ENCODE measurements at regions not wholly inside any gene's neighbourhood (a gene's known extent, or its start where the extent isn't known, plus 50 kb on each side); places are given as distances from the start of the nearest gene placed in this dataset.

DNA sequence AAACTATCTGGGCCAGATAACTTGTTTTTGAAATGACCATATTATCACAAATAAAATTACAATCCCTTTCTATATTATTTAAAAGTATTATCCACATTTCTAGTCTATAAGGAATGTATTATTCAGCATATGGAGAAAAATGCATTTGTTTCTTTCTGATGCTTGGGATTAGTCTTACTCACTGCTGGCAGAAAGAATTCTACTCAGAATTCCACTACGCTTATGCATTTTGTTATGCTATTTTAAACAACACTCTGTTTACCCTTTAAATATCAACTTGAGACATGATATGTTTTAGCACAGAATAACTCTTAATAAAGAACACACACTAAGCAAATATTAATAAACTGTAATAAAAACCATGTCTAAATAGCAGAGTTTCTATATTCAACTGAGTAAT is 77.6 kb upstream of the ANO3 start:
- no peak overlapping the region for H2AFZ ChIP-seq
- TF ChIP-seq, protein P1, sequence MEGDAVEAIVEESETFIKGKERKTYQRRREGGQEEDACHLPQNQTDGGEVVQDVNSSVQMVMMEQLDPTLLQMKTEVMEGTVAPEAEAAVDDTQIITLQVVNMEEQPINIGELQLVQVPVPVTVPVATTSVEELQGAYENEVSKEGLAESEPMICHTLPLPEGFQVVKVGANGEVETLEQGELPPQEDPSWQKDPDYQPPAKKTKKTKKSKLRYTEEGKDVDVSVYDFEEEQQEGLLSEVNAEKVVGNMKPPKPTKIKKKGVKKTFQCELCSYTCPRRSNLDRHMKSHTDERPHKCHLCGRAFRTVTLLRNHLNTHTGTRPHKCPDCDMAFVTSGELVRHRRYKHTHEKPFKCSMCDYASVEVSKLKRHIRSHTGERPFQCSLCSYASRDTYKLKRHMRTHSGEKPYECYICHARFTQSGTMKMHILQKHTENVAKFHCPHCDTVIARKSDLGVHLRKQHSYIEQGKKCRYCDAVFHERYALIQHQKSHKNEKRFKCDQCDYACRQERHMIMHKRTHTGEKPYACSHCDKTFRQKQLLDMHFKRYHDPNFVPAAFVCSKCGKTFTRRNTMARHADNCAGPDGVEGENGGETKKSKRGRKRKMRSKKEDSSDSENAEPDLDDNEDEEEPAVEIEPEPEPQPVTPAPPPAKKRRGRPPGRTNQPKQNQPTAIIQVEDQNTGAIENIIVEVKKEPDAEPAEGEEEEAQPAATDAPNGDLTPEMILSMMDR (IDR thresholded peaks at IDR 0.05) = no peak
- no peak overlapping the region for H3K9ac ChIP-seq
- no peaks in the 10 kb centered on the region for H3K36me3 ChIP-seq (ENCODE audit: control insufficient read depth, insufficient read depth, low read length)
- H3K27me3 ChIP-seq (ENCODE audit: control insufficient read depth, insufficient read depth, low read length) = no peaks in the 10 kb centered on the region
- no peak overlapping the region for H3K27ac ChIP-seq
- no peaks in the 10 kb centered on the region for H3K79me2 ChIP-seq
- H3K4me2 ChIP-seq (ENCODE audit: low read length) = no peak overlapping the region
- H3K4me3 ChIP-seq (ENCODE audit: low read depth, low read length) = no peak overlapping the region
- H3K9me3 ChIP-seq (ENCODE audit: control insufficient read depth, low read length) = no peaks in the 10 kb centered on the region
- no peaks in the 10 kb centered on the region for H3K4me1 ChIP-seq

DNA sequence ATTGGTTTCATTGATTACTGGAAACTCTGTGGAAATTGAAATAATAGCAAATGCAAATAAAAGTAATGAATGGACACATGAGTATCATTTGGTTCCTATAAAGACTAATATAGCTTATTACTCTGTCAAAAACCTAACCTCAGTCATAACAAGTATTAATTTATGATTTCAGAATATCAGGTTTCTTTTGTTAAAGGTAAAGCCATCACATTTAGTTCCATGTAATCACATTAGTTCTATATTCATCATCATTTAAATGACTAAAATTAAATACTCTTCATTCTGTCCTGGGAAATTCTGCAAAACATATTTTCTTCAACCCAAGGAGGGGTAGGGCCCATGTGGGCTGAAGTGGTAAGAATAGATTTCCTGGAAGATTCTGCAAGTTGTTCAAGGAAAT is 68.2 kb upstream of the ANO3 start:
- no peak overlapping the region for H3K27ac ChIP-seq
- no peak overlapping the region for H3K9ac ChIP-seq
- no peak overlapping the region for H3K4me3 ChIP-seq (ENCODE audit: low read depth, low read length)
- H3K4me2 ChIP-seq (ENCODE audit: low read length) = no peak overlapping the region
- no peak overlapping the region for H2AFZ ChIP-seq
- H3K79me2 ChIP-seq = no peaks in the 10 kb centered on the region
- H3K27me3 ChIP-seq (ENCODE audit: control insufficient read depth, insufficient read depth, low read length) = no peaks in the 10 kb centered on the region
- no peaks in the 10 kb centered on the region for H3K36me3 ChIP-seq (ENCODE audit: control insufficient read depth, insufficient read depth, low read length)
- no peaks in the 10 kb centered on the region for H3K4me1 ChIP-seq
- H3K9me3 ChIP-seq (ENCODE audit: control insufficient read depth, low read length) = no peaks in the 10 kb centered on the region
- TF ChIP-seq, protein P1 (IDR thresholded peaks at IDR 0.05) = no peak

DNA sequence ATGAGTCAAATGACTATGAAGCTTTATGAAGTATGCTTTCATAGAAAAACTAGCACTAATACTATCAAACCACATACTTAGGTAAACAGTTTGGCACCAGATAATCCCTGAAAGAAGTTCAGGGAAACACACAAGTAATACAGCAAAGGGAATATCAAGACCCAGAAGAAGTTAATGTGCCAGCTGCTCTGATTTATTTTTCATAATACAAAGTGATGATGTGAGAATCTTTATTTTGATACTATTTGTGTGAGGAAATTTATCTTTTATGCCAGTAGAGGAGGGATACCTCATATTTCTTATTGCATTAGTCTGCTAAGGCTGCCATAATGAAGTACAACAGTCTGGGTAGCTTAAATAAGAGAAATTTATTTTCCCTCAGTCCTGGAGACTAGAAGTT is 67.7 kb upstream of the ANO3 start:
- no peaks in the 10 kb centered on the region for H3K4me1 ChIP-seq
- no peak overlapping the region for H3K27ac ChIP-seq
- H3K36me3 ChIP-seq (ENCODE audit: control insufficient read depth, insufficient read depth, low read length) = no peaks in the 10 kb centered on the region
- no peak overlapping the region for H2AFZ ChIP-seq
- no peaks in the 10 kb centered on the region for H3K27me3 ChIP-seq (ENCODE audit: control insufficient read depth, insufficient read depth, low read length)
- TF ChIP-seq, protein P1 (IDR thresholded peaks at IDR 0.05) = no peak
- no peak overlapping the region for H3K4me2 ChIP-seq (ENCODE audit: low read length)
- H3K4me3 ChIP-seq (ENCODE audit: low read depth, low read length) = no peak overlapping the region
- H3K9ac ChIP-seq = no peak overlapping the region
- no peaks in the 10 kb centered on the region for H3K9me3 ChIP-seq (ENCODE audit: control insufficient read depth, low read length)
- H3K79me2 ChIP-seq = no peaks in the 10 kb centered on the region

DNA sequence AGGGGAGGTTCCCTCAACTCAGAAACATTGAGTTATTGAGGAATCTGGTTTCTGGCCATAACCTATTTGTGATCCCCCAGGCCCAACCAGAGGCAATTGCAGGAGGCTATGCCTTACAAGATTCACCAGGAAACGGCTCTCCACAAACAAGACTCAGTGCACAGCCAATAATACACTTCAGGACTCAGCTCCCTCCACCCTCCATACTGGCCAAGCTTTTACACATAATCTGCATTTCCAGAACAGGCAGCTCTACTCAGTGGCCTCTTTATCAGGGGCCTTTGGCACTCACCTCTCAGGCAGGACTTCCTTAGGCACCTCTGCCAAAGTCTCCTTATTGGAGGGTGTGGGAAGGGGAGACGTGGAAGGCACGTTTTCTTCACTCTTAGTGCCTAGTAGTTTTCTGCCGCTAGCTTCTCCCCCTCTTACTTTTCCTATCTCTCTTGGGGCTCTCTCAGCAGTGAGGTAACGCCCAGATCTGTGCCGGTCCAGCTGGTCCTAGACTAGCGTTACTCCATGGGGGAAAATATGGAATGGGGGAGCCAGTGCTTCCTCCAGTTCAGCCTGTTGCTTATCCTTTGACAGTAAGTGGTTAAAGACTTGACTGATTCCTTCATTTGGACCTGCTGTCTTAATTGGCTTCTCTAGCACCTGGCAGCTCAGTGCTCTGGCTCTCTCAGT is 62.8 kb upstream of the ANO3 start:
- Histone ChIP-seq H3K36me3 (ENCODE audit: control insufficient read depth, insufficient read depth, low read length) (no peaks in the 10 kb centered on the region), H3K27me3 (ENCODE audit: control insufficient read depth, insufficient read depth, low read length) (no peaks in the 10 kb centered on the region), H3K9me3 (ENCODE audit: control insufficient read depth, low read length) (no peaks in the 10 kb centered on the region), H3K4me2 (ENCODE audit: low read length) (no peak overlapping the region), H3K79me2 (no peaks in the 10 kb centered on the region), H3K9ac (no peak overlapping the region), H3K4me1 (no peaks in the 10 kb centered on the region), H2AFZ (no peak overlapping the region), H3K4me3 (ENCODE audit: low read depth, low read length) (no peak overlapping the region), H3K27ac (no peak overlapping the region)
- TF ChIP-seq, protein P1 (IDR thresholded peaks at IDR 0.05) = no peak

DNA sequence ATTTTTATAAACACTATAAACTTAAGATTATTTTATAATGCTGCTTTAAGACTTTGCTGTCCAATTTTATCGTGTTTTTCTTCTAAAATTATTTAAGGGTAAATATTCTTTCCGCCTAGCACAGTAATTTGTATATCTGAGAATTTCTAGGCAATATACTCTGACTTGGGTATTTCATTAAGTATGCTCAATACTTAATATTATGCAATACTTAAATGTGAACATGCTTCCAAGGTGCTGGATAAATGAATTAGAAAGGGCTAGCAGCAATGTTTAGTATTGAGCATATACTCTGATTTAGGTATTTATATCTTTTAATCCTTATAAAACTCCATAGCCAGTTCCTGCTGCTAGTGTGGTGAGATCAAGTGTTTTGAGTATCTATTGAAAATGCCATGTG is 60.3 kb upstream of the ANO3 start:
- no peak overlapping the region for H3K9ac ChIP-seq
- H3K4me3 ChIP-seq (ENCODE audit: low read depth, low read length) = no peak overlapping the region
- H2AFZ ChIP-seq = no peak overlapping the region
- no peaks in the 10 kb centered on the region for H3K79me2 ChIP-seq
- H3K27me3 ChIP-seq (ENCODE audit: control insufficient read depth, insufficient read depth, low read length) = no peaks in the 10 kb centered on the region
- no peaks in the 10 kb centered on the region for H3K9me3 ChIP-seq (ENCODE audit: control insufficient read depth, low read length)
- TF ChIP-seq, protein P1 (IDR thresholded peaks at IDR 0.05) = no peak
- H3K4me1 ChIP-seq = no peaks in the 10 kb centered on the region
- H3K4me2 ChIP-seq (ENCODE audit: low read length) = no peak overlapping the region
- no peaks in the 10 kb centered on the region for H3K36me3 ChIP-seq (ENCODE audit: control insufficient read depth, insufficient read depth, low read length)
- no peak overlapping the region for H3K27ac ChIP-seq
